EH (cell line): ENCODE measurements at regions not wholly inside any gene's neighbourhood (a gene's known extent, or its start where the extent isn't known, plus 50 kb on each side); places are given as distances from the start of the nearest gene placed in this dataset.

Experiments used
- DNase-seq: peaks from one replicate; pipeline ENCODE4 v3.0.0-alpha.2; 2015; ENCODE audit warnings: low read depth

GRCh38 chr11:35077709-35078469 lies 61.1 kb upstream of the CD44 start:
- peak; percentile 84 for DNase-seq

GRCh38 chr11:35078470-35078735 lies 60.6 kb upstream of the CD44 start:
- no peak for DNase-seq

GRCh38 chr11:35079611-35080010 lies 59.4 kb upstream of the CD44 start:
- no peak for DNase-seq

DNA sequence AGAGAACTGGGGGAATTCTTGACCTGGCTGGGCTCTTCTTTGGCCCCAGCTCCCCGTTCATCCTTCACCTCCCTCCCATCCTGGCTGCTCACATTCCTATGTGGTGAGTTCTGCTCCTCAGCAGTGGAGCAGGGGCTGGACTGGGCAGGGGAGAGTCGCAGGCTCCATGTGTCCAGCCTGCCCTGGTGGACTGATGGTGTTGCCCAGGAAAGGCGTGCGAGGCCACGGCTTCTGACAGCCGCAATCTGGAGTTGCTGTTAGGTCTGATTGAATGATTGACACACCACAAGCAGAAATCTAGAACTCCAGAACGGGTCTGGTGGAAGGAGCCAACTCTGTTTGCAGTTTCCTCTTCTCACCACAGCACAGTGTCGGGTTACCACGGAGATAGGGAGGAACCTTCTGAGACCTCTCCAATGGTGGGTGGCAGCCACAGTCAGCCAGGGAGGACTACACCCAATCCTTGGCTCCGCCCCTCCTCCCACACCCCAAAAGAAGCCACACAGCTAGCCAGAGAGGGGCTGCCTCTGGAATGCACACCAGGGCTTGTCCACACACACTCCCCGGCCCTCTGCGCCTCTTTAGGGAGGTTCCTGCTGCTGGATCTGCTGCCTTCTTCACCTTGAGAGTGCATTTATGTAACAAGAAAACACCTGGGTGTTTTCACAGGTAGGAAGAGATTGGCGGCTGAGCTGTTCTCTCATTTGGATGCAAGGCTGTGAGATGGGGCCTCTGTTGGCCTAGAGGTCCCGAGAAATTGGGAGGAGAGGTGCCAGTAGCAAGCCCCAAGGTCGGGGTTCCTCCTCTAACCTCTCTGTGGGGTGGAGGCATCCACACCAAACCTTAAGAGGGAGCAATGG lies 56.4 kb upstream of the CD44 start:
- peak; percentile 93 for DNase-seq

- no peak for DNase-seq
These were observed 55.9 kb upstream of the CD44 start for GRCh38 chr11:35083181-35083430.

DNA sequence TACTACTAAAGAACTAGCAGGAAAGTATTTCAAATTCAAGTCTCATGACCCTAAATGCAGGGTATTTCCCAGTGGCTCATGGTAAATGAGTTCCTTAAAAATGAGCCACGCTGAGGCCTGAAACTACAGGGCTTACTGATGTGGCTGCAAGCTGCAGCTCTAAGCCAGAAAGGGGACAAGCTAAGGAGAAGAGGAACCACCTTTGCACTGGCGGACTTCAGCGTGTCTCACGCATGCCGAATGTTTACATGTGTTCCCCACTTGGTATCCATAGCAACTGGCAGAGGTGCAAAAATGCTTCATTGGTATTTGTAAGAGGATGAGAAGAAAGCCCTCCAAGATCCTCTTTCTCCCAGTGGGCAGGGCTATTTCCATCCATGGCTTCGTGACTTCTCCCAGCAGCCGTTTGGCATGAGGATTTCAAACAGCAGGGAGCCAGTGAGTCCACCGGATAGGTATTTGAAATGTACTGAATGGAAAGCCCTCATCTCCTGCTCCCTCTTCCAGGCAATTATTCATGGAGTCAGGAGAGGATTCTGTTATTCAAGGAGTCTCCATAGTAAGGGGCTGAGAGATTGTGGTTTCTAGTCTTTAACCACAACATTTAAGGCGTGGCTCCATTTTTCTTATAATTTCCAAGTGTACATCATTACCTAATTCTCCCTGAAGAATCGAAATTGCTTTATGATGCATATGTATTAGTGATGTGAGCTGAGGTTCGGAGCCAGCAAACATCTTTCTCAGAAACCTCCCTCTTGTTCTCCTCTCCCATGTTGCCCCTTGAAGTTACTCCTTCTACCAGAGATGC lies 55.3 kb upstream of the CD44 start:
- peak; percentile 100 for DNase-seq

- DNase-seq: no peak
These were observed 54.0 kb upstream of the CD44 start for GRCh38 chr11:35084817-35085440.

DNA sequence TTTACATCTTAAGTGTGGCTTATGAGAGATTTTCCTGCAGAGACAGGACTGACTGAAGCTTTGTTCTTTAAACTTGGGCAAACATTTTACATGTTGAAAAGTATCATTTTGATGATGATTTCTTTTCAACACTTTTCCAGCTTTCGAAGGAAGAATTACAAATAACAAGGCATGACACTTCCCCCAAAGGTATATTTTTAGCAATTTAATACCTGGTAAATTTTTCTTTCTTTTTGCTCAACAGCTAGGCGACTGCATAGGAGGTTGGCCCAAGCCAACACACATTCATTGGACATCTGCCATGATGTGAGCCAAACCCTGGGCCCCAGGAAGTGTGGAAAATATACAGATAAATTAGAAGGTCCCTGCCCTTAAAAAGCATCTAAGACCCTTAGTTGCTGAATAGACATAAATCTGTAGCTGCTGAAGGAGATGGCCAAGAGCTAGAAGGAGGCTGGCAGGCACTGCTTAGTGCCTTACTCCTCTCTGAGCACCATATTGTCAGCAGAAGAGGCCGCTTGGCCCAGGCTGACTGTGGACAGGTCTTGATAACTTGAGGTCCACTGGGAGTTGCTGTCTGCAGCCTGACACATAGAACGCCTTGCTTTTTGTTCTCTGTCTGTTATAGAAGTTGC lies 53.3 kb upstream of the CD44 start:
- DNase-seq: no peak

DNA sequence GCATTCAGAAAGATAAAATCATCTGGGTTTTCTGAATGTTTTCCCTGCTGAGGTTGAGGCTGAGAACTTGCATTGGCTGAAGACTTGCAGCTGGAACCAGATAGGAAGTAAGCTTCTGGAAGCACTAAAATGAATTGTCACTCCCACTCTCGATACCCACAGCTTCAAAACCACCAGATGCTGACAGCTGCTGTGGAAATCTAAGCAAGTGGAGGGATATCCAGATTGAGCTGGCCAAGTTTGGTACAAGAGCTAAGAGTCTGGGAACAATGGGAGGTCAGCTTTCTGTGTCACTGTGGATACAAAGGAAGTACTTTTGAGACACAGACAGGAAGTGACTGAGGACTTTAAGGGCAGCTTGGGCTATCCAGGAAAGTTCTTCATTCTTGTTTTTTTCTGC lies 51.3 kb upstream of the CD44 start:
- DNase-seq: peak; percentile 26

- DNase-seq: no peak
These were observed 50.7 kb upstream of the CD44 start for GRCh38 chr11:35088226-35088625.

GRCh38 chr11:35088676-35089075 lies 50.3 kb upstream of the CD44 start:
- peak; percentile 62 for DNase-seq
